ENCODE measurements at regions not wholly inside any gene's neighbourhood (a gene's known extent, or its start where the extent isn't known, plus 50 kb on each side); places are given as distances from the start of the nearest gene placed in this dataset.

DNA sequence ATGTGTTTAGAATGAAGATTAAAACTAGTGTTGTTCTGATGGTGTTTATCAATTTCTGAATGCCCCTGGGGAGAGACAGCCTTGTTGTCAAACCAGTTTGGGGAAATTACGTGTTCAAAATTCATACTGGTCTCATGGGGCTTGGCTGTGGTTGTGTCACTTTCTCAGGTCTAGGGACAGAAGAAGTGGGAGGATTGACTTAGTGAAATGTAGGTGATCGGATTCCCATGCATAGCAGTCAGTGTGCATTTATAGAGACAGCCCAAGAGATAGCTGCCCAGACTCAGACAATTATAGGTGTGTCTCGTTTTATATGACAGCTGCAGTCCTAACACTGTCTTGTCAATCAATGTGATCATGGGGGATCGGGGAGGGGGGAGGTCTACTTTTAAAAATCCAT is 94.4 kb upstream of the CLCN4 start:
- WGBS (ENCODE audit: low lambda C conversion rate): 50% methylated on average over 4 of the region's 4 CpGs
- H3F3A ChIP-seq (replicated peaks; ENCODE audit: insufficient read depth): no peaks in the 10 kb centered on the region
- ChIA-PET CTCF (no interaction called here), POLR2A (no interaction called here)
- H3K4me2 ChIP-seq: no peak overlapping the region
- no peaks in the 10 kb centered on the region for H4K20me1 ChIP-seq (ENCODE audit: insufficient read depth)
- H3K36me3 ChIP-seq (replicated peaks in 1 of 2; ENCODE audit: control insufficient read depth in 1 of 2, insufficient read depth in 2 of 2, low read length in 1 of 2): no peaks in the 10 kb centered on the region
- no peak for DNase-seq
- no peaks in the 10 kb centered on the region for H3K4me1 ChIP-seq (ENCODE audit: control insufficient read depth in 1 of 2, insufficient read depth in 2 of 2, low read depth in 1 of 2, low read length in 1 of 2)
- H3K9me2 ChIP-seq: no peaks in the 10 kb centered on the region
- H3K4me3 ChIP-seq (ENCODE audit: low read depth in 2 of 2, low read length in 1 of 2): no peak overlapping the region
- no peaks in the 10 kb centered on the region; the same call in 1 of the 2 replicates for H3K79me2 ChIP-seq (ENCODE audit: insufficient read depth)
- H3K27ac ChIP-seq (ENCODE audit: low read depth in 2 of 2, low read length in 1 of 2): no peak overlapping the region
- H3K9me3 ChIP-seq: no peaks in the 10 kb centered on the region
- no peak overlapping the region for H2AFZ ChIP-seq (ENCODE audit: low read depth)
- no peak overlapping the region for H3K9ac ChIP-seq
- TF ChIP-seq CTCF (IDR thresholded peaks at IDR 0.05) (no peak), ELF1 (IDR thresholded peaks at IDR 0.05) (no peak), CHD2 (IDR thresholded peaks at IDR 0.05; ENCODE audit: low read length, partially characterized antibody) (no peak)
- no peaks in the 10 kb centered on the region; the same call in 1 of the 2 replicates for H3K27me3 ChIP-seq (ENCODE audit: insufficient read depth)

DNA sequence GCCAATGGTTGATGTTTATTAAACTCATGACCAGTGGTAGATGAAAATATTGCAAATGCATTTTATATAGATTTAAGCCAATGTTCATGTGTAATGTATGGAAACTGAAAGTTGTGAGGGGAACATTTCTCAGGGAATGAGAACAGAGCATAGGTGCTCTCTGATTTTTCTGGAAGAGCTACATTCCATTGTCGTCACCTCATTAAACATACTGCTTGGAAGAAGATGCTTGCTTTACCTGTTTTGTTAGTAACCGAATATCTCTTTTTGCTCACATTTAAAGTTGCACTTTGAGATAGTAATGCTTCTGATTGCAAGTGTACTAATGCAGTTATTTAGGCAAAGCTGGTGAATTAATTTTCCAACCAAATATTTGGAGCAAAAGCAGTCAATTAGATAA is 93.8 kb upstream of the CLCN4 start:
- Histone ChIP-seq H3K9me2 (no peaks in the 10 kb centered on the region), H3K36me3 (replicated peaks in 1 of 2; ENCODE audit: control insufficient read depth in 1 of 2, insufficient read depth in 2 of 2, low read length in 1 of 2) (no peaks in the 10 kb centered on the region), H3K4me1 (ENCODE audit: control insufficient read depth in 1 of 2, insufficient read depth in 2 of 2, low read depth in 1 of 2, low read length in 1 of 2) (no peaks in the 10 kb centered on the region), H3K4me3 (ENCODE audit: low read depth in 2 of 2, low read length in 1 of 2) (no peak overlapping the region), H3K9me3 (no peaks in the 10 kb centered on the region), H3K27ac (ENCODE audit: low read depth in 2 of 2, low read length in 1 of 2) (no peak overlapping the region), H3K79me2 (ENCODE audit: insufficient read depth) (no peaks in the 10 kb centered on the region; the same call in 1 of the 2 replicates), H4K20me1 (ENCODE audit: insufficient read depth) (no peaks in the 10 kb centered on the region), H3F3A (replicated peaks; ENCODE audit: insufficient read depth) (no peaks in the 10 kb centered on the region), H2AFZ (ENCODE audit: low read depth) (no peak overlapping the region), H3K9ac (no peak overlapping the region), H3K4me2 (no peak overlapping the region), H3K27me3 (ENCODE audit: insufficient read depth) (no peaks in the 10 kb centered on the region; the same call in 1 of the 2 replicates)
- TF ChIP-seq EZH2phosphoT487 (IDR thresholded peaks at IDR 0.05; ENCODE audit: borderline replicate concordance, low read depth) (no peak), POLR2AphosphoS5 (IDR thresholded peaks at IDR 0.05; ENCODE audit: low read depth, low read length) (no peak)
- TF ChIP-seq, protein P1, sequence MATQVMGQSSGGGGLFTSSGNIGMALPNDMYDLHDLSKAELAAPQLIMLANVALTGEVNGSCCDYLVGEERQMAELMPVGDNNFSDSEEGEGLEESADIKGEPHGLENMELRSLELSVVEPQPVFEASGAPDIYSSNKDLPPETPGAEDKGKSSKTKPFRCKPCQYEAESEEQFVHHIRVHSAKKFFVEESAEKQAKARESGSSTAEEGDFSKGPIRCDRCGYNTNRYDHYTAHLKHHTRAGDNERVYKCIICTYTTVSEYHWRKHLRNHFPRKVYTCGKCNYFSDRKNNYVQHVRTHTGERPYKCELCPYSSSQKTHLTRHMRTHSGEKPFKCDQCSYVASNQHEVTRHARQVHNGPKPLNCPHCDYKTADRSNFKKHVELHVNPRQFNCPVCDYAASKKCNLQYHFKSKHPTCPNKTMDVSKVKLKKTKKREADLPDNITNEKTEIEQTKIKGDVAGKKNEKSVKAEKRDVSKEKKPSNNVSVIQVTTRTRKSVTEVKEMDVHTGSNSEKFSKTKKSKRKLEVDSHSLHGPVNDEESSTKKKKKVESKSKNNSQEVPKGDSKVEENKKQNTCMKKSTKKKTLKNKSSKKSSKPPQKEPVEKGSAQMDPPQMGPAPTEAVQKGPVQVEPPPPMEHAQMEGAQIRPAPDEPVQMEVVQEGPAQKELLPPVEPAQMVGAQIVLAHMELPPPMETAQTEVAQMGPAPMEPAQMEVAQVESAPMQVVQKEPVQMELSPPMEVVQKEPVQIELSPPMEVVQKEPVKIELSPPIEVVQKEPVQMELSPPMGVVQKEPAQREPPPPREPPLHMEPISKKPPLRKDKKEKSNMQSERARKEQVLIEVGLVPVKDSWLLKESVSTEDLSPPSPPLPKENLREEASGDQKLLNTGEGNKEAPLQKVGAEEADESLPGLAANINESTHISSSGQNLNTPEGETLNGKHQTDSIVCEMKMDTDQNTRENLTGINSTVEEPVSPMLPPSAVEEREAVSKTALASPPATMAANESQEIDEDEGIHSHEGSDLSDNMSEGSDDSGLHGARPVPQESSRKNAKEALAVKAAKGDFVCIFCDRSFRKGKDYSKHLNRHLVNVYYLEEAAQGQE (IDR thresholded peaks at IDR 0.05; ENCODE audit: low read depth, low read length): no peak
- WGBS (ENCODE audit: low lambda C conversion rate): 62% methylated on average over 2 of the region's 2 CpGs
- CTCF ChIA-PET: interaction anchor here (0.8 kb wide), 1 partner anchor 57 kb away, joined by 3 read pairs; no protein-coding TSS in a partner anchor
- POLR2A ChIA-PET: no interaction called here
- DNase-seq: no peak

Measured in SK-N-SH (cell line).